ENCODE measurements at regions not wholly inside any gene's neighbourhood (a gene's known extent, or its start where the extent isn't known, plus 50 kb on each side); places are given as distances from the start of the nearest gene placed in this dataset.

DNA sequence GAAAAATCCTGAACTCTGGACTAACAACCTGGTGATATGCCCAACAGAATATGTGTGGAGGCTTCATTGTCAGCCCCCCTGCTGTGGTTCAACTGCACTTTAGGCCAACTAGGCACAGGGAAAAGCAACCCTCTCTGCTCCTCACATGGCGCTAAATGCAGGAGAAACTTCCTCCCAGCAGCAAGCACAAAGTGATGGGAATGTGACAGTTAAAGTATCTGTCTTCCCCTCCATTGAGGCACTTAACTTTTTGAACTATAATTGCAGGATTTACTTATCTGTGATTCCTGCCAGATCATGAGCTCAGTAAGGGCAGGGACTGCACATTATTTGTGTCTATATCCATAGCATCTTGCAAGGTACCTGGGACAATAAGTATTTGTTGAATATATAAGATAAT lies 981.2 kb upstream of the KLHL29 start:
- TF ChIP-seq CHD2 (IDR thresholded peaks at IDR 0.05; ENCODE audit: low read length, partially characterized antibody) (no peak), RNF2 (IDR thresholded peaks at IDR 0.05; ENCODE audit: borderline replicate concordance, low read depth) (no peak), RAD21 (conservative IDR thresholded peaks at IDR 0.05 in 1 of 2, IDR thresholded peaks at IDR 0.05 in 1 of 2) (no peak), EP300 (IDR thresholded peaks at IDR 0.05) (no peak), RFX5 (IDR thresholded peaks at IDR 0.05) (no peak), CHD4 (IDR thresholded peaks at IDR 0.05; ENCODE audit: borderline replicate concordance) (no peak), POLR2A (IDR thresholded peaks at IDR 0.05; ENCODE audit: low read length) (no peak), HOXB5 (CRISPR knock-in tag; IDR thresholded peaks at IDR 0.05) (no peak), NR3C1 (IDR thresholded peaks at IDR 0.05) (no peak)
- TF ChIP-seq, protein P1, sequence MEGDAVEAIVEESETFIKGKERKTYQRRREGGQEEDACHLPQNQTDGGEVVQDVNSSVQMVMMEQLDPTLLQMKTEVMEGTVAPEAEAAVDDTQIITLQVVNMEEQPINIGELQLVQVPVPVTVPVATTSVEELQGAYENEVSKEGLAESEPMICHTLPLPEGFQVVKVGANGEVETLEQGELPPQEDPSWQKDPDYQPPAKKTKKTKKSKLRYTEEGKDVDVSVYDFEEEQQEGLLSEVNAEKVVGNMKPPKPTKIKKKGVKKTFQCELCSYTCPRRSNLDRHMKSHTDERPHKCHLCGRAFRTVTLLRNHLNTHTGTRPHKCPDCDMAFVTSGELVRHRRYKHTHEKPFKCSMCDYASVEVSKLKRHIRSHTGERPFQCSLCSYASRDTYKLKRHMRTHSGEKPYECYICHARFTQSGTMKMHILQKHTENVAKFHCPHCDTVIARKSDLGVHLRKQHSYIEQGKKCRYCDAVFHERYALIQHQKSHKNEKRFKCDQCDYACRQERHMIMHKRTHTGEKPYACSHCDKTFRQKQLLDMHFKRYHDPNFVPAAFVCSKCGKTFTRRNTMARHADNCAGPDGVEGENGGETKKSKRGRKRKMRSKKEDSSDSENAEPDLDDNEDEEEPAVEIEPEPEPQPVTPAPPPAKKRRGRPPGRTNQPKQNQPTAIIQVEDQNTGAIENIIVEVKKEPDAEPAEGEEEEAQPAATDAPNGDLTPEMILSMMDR (IDR thresholded peaks at IDR 0.05): no peak
- TF ChIP-seq, protein P2, sequence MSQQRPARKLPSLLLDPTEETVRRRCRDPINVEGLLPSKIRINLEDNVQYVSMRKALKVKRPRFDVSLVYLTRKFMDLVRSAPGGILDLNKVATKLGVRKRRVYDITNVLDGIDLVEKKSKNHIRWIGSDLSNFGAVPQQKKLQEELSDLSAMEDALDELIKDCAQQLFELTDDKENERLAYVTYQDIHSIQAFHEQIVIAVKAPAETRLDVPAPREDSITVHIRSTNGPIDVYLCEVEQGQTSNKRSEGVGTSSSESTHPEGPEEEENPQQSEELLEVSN (IDR thresholded peaks at IDR 0.05; ENCODE audit: borderline replicate concordance, low read depth): no peak
- TF ChIP-seq, protein P3, sequence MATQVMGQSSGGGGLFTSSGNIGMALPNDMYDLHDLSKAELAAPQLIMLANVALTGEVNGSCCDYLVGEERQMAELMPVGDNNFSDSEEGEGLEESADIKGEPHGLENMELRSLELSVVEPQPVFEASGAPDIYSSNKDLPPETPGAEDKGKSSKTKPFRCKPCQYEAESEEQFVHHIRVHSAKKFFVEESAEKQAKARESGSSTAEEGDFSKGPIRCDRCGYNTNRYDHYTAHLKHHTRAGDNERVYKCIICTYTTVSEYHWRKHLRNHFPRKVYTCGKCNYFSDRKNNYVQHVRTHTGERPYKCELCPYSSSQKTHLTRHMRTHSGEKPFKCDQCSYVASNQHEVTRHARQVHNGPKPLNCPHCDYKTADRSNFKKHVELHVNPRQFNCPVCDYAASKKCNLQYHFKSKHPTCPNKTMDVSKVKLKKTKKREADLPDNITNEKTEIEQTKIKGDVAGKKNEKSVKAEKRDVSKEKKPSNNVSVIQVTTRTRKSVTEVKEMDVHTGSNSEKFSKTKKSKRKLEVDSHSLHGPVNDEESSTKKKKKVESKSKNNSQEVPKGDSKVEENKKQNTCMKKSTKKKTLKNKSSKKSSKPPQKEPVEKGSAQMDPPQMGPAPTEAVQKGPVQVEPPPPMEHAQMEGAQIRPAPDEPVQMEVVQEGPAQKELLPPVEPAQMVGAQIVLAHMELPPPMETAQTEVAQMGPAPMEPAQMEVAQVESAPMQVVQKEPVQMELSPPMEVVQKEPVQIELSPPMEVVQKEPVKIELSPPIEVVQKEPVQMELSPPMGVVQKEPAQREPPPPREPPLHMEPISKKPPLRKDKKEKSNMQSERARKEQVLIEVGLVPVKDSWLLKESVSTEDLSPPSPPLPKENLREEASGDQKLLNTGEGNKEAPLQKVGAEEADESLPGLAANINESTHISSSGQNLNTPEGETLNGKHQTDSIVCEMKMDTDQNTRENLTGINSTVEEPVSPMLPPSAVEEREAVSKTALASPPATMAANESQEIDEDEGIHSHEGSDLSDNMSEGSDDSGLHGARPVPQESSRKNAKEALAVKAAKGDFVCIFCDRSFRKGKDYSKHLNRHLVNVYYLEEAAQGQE (IDR thresholded peaks at IDR 0.05): no peak
